PC-9 (cell line): ENCODE measurements at regions not wholly inside any gene's neighbourhood (a gene's known extent, or its start where the extent isn't known, plus 50 kb on each side); places are given as distances from the start of the nearest gene placed in this dataset.

Source experiments
- BruUV-seq: library from RNA; stranded (reverse); fragments of 400-500 nt; replicated peaks from 2 replicates; lab custom pipeline; 2021; lab: Mats Ljungman, UMichigan
- CTCF ChIA-PET: fragments of 300-600 bp; sonication (Branson Sonifier 250); formaldehyde crosslinking; loops from one replicate; lab custom pipeline; 2022; ENCODE audit warnings: antibody characterized with exemption; lab: Charles Lee
- POLR2A ChIA-PET: fragments of 300-600 bp; sonication (Branson Sonifier 250); formaldehyde crosslinking; loops from one replicate; lab custom pipeline; 2022; ENCODE audit warnings: antibody characterized with exemption; ENCODE audit not compliant: unreplicated experiment; lab: Charles Lee
- DNase-seq, 2 experiments: peaks; one replicate each; pipeline versions ENCODE4 v3.0.0 to v3.0.0-alpha.2; 2015 to 2022; ENCODE audit warnings: mixed read lengths in 1 of 2
- H2AFZ ChIP-seq: fragments of 200-600 bp; sonication (generic); 2 replicates; pipeline ENCODE4 v1.8.1; 2017; ENCODE audit warnings: antibody characterized with exemption
- H3F3A ChIP-seq: fragments of 200-600 bp; sonication (generic); 2 replicates; pipeline ENCODE4 v1.8.1; 2017; ENCODE audit warnings: antibody characterized with exemption, mild to moderate bottlenecking, low read depth; ENCODE audit not compliant: insufficient read depth
- H3K27ac ChIP-seq: fragments of 200-600 bp; sonication (generic); 2 replicates; pipeline ENCODE4 v1.6.1; 2016; ENCODE audit warnings: mixed run types
- H3K27me3 ChIP-seq: fragments of 200-600 bp; sonication (generic); 2 replicates; pipeline ENCODE4 v1.6.1; 2016; ENCODE audit warnings: low read depth, mixed run types; ENCODE audit not compliant: insufficient read depth
- H3K36me3 ChIP-seq: fragments of 200-600 bp; sonication (generic); 2 replicates; pipeline ENCODE4 v1.6.1; 2016; ENCODE audit warnings: low read depth, mixed run types
- H3K4me1 ChIP-seq: fragments of 200-600 bp; sonication (generic); replicated peaks from 2 replicates; pipeline ENCODE4 v1.6.1; 2016; ENCODE audit warnings: mixed run types; ENCODE audit not compliant: insufficient read depth
- H3K4me2 ChIP-seq: fragments of 200-600 bp; sonication (generic); 2 replicates; pipeline ENCODE4 v1.6.1; 2017; ENCODE audit warnings: mixed run types
- H3K4me3 ChIP-seq: fragments of 200-600 bp; sonication (generic); 2 replicates; pipeline ENCODE4 v1.6.1; 2016; ENCODE audit warnings: mixed run types
- H3K79me2 ChIP-seq: fragments of 200-600 bp; sonication (generic); 2 replicates; pipeline ENCODE4 v1.6.1; 2017; ENCODE audit warnings: low read depth, mixed run types
- H3K9me2 ChIP-seq: fragments of 200-600 bp; sonication (generic); 2 replicates; pipeline ENCODE4 v1.8.1; 2017; ENCODE audit warnings: mild to moderate bottlenecking; ENCODE audit not compliant: insufficient read depth
- H3K9me3 ChIP-seq: fragments of 200-600 bp; sonication (generic); 2 replicates; pipeline ENCODE4 v1.8.1; 2016; ENCODE audit warnings: low read depth; ENCODE audit not compliant: insufficient read depth
- H4K20me1 ChIP-seq: fragments of 200-600 bp; sonication (generic); 2 replicates; pipeline ENCODE4 v1.8.1; 2017; ENCODE audit not compliant: insufficient read depth
- CTCF ChIP-seq: fragments of 200-600 bp; sonication (generic); conservative IDR thresholded peaks from 2 replicates; pipeline ENCODE4 v1.6.1; 2017; ENCODE audit warnings: mixed run types, antibody characterized with exemption, mild to moderate bottlenecking, moderate library complexity
- EZH2 ChIP-seq: fragments of 200-600 bp; sonication (generic); IDR thresholded peaks from 2 replicates; pipeline ENCODE4 v1.8.0; 2017; ENCODE audit warnings: antibody characterized with exemption, low read depth
- intact Hi-C: fragments of 100-400 bp; cut with micrococcal nuclease; formaldehyde crosslinking; loops from one replicate; pipeline ENCODE4 v1.10.0; 2022; ENCODE audit not compliant: unreplicated experiment

GRCh38 chr5:173673295-173674101 is 57.0 kb upstream of the BOD1 start:
- peaks cover 4% of the 10 kb centered on the region; the same call in 1 of the 2 replicates for H3F3A ChIP-seq
- no peaks in the 10 kb centered on the region for H3K79me2 ChIP-seq
- no peak overlapping the region for H3K27ac ChIP-seq
- ChIA-PET CTCF (interaction anchor here (0.6 kb wide), 1 partner anchor 35 kb away, joined by 3 read pairs; no protein-coding TSS in a partner anchor), POLR2A (no interaction called here)
- H3K27me3 ChIP-seq: no peaks in the 10 kb centered on the region
- no peaks in the 10 kb centered on the region for H3K9me3 ChIP-seq
- peaks cover 12% of the 10 kb centered on the region for H3K4me1 ChIP-seq
- H2AFZ ChIP-seq: no peak overlapping the region
- H4K20me1 ChIP-seq: no peaks in the 10 kb centered on the region
- H3K9me2 ChIP-seq: no peaks in the 10 kb centered on the region
- TF ChIP-seq EZH2 (no peak), CTCF (no peak)
- no peak overlapping the region for H3K4me2 ChIP-seq
- H3K36me3 ChIP-seq: no peaks in the 10 kb centered on the region
- H3K4me3 ChIP-seq: no peak overlapping the region
- intact Hi-C loops: no loop called here
- DNase-seq: no peak
- BruUV-seq: no TSS peak

- Histone ChIP-seq H3K4me1 (peaks cover 2% of the 10 kb centered on the region; the same call in 1 of the 2 replicates), H3K4me3 (no peak overlapping the region), H3K27ac (no peak overlapping the region), H3K27me3 (no peaks in the 10 kb centered on the region), H2AFZ (no peak overlapping the region), H4K20me1 (no peaks in the 10 kb centered on the region), H3K36me3 (no peaks in the 10 kb centered on the region), H3K9me2 (no peaks in the 10 kb centered on the region), H3F3A (no peaks in the 10 kb centered on the region; the same call in 1 of the 2 replicates), H3K79me2 (no peaks in the 10 kb centered on the region), H3K4me2 (no peak overlapping the region), H3K9me3 (no peaks in the 10 kb centered on the region)
- no peak for DNase-seq
- ChIA-PET CTCF (interaction anchor here (0.5 kb wide), 1 partner anchor 562 kb away, joined by 3 read pairs; no protein-coding TSS in a partner anchor), POLR2A (no interaction called here)
- intact Hi-C loops: no loop called here
- BruUV-seq: no TSS peak
- TF ChIP-seq EZH2 (no peak), CTCF (no peak)
Measured at GRCh38 chr5:173675287-173675996, 59.0 kb upstream of the BOD1 start.

GRCh38 chr5:173676375-173676774 is 59.9 kb upstream of the BOD1 start:
- BruUV-seq: no TSS peak
- ChIA-PET POLR2A (no interaction called here), CTCF (no interaction called here)
- Histone ChIP-seq H3K27me3 (no peaks in the 10 kb centered on the region), H3F3A (no peaks in the 10 kb centered on the region; the same call in 1 of the 2 replicates), H3K27ac (no peak overlapping the region), H3K79me2 (no peaks in the 10 kb centered on the region), H3K36me3 (no peaks in the 10 kb centered on the region), H3K9me3 (no peaks in the 10 kb centered on the region), H3K4me1 (no peaks in the 10 kb centered on the region), H3K4me3 (no peak overlapping the region), H3K9me2 (no peaks in the 10 kb centered on the region), H3K4me2 (no peak overlapping the region), H2AFZ (no peak overlapping the region), H4K20me1 (no peaks in the 10 kb centered on the region)
- TF ChIP-seq EZH2 (no peak), CTCF (no peak)
- no peak for DNase-seq
- intact Hi-C loops: no loop called here
